ENCODE measurements at regions not wholly inside any gene's neighbourhood (a gene's known extent, or its start where the extent isn't known, plus 50 kb on each side); places are given as distances from the start of the nearest gene placed in this dataset.

- no peaks in the 10 kb centered on the region for H3K9me2 ChIP-seq
- POLR2A ChIA-PET, result no interaction called here
- no peak overlapping the region for H3K4me2 ChIP-seq
- H3K27me3 ChIP-seq (ENCODE audit: insufficient read depth), result no peaks in the 10 kb centered on the region
- H3K9me3 ChIP-seq, result no peaks in the 10 kb centered on the region
- no peaks in the 10 kb centered on the region for H3F3A ChIP-seq (replicated peaks; ENCODE audit: insufficient read depth)
- no peak overlapping the region for H2AFZ ChIP-seq (ENCODE audit: low read depth)
- H3K4me1 ChIP-seq (ENCODE audit: control insufficient read depth in 1 of 2, insufficient read depth in 2 of 2, low read depth in 1 of 2, low read length in 1 of 2), result no peaks in the 10 kb centered on the region; a peak in 1 of 4 replicates
- no peak overlapping the region for H3K27ac ChIP-seq (ENCODE audit: low read depth in 2 of 2, low read length in 1 of 2)
- CTCF ChIA-PET, result no interaction called here
- no peaks in the 10 kb centered on the region for H3K36me3 ChIP-seq (replicated peaks in 1 of 2; ENCODE audit: control insufficient read depth in 1 of 2, insufficient read depth in 2 of 2, low read length in 1 of 2)
- TF ChIP-seq, protein P1, sequence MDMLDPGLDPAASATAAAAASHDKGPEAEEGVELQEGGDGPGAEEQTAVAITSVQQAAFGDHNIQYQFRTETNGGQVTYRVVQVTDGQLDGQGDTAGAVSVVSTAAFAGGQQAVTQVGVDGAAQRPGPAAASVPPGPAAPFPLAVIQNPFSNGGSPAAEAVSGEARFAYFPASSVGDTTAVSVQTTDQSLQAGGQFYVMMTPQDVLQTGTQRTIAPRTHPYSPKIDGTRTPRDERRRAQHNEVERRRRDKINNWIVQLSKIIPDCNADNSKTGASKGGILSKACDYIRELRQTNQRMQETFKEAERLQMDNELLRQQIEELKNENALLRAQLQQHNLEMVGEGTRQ (IDR thresholded peaks at IDR 0.05; ENCODE audit: borderline replicate concordance, low read depth, low read length), result no peak
- TF ChIP-seq CTCF (IDR thresholded peaks at IDR 0.05) (no peak), TEAD4 (IDR thresholded peaks at IDR 0.05; ENCODE audit: borderline replicate concordance, insufficient read depth) (no peak), RXRA (IDR thresholded peaks at IDR 0.05; ENCODE audit: borderline replicate concordance, low read depth) (no peak), MEF2A (IDR thresholded peaks at IDR 0.05; ENCODE audit: borderline replicate concordance, low read depth) (no peak), RAD21 (IDR thresholded peaks at IDR 0.05; ENCODE audit: low read length) (no peak), TCF12 (IDR thresholded peaks at IDR 0.05) (no peak), EP300 (IDR thresholded peaks at IDR 0.05; ENCODE audit: borderline replicate concordance in 1 of 2, low read depth in 1 of 2, low read length in 1 of 2) (no peak), EZH2phosphoT487 (IDR thresholded peaks at IDR 0.05; ENCODE audit: borderline replicate concordance, low read depth) (no peak), MXI1 (IDR thresholded peaks at IDR 0.05; ENCODE audit: low read depth, low read length) (no peak), GATA2 (CRISPR knock-in tag; IDR thresholded peaks at IDR 0.05) (no peak), NFIC (IDR thresholded peaks at IDR 0.05; ENCODE audit: borderline replicate concordance) (no peak), FOSL2 (IDR thresholded peaks at IDR 0.05; ENCODE audit: borderline replicate concordance, low read depth) (no peak), GABPA (IDR thresholded peaks at IDR 0.05; ENCODE audit: low read depth) (no peak), FOXJ3 (CRISPR knock-in tag; IDR thresholded peaks at IDR 0.05) (no peak)
- TF ChIP-seq, protein P2, sequence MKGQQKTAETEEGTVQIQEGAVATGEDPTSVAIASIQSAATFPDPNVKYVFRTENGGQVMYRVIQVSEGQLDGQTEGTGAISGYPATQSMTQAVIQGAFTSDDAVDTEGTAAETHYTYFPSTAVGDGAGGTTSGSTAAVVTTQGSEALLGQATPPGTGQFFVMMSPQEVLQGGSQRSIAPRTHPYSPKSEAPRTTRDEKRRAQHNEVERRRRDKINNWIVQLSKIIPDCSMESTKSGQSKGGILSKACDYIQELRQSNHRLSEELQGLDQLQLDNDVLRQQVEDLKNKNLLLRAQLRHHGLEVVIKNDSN (IDR thresholded peaks at IDR 0.05; ENCODE audit: borderline replicate concordance, low read depth), result no peak
- TF ChIP-seq, protein P3, sequence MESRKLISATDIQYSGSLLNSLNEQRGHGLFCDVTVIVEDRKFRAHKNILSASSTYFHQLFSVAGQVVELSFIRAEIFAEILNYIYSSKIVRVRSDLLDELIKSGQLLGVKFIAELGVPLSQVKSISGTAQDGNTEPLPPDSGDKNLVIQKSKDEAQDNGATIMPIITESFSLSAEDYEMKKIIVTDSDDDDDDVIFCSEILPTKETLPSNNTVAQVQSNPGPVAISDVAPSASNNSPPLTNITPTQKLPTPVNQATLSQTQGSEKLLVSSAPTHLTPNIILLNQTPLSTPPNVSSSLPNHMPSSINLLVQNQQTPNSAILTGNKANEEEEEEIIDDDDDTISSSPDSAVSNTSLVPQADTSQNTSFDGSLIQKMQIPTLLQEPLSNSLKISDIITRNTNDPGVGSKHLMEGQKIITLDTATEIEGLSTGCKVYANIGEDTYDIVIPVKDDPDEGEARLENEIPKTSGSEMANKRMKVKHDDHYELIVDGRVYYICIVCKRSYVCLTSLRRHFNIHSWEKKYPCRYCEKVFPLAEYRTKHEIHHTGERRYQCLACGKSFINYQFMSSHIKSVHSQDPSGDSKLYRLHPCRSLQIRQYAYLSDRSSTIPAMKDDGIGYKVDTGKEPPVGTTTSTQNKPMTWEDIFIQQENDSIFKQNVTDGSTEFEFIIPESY (IDR thresholded peaks at IDR 0.05; ENCODE audit: borderline replicate concordance, low read depth), result no peak
- TF ChIP-seq, protein P4, sequence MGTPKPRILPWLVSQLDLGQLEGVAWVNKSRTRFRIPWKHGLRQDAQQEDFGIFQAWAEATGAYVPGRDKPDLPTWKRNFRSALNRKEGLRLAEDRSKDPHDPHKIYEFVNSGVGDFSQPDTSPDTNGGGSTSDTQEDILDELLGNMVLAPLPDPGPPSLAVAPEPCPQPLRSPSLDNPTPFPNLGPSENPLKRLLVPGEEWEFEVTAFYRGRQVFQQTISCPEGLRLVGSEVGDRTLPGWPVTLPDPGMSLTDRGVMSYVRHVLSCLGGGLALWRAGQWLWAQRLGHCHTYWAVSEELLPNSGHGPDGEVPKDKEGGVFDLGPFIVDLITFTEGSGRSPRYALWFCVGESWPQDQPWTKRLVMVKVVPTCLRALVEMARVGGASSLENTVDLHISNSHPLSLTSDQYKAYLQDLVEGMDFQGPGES (IDR thresholded peaks at IDR 0.05; ENCODE audit: low read depth, low read length), result no peak
- TF ChIP-seq, protein P5, sequence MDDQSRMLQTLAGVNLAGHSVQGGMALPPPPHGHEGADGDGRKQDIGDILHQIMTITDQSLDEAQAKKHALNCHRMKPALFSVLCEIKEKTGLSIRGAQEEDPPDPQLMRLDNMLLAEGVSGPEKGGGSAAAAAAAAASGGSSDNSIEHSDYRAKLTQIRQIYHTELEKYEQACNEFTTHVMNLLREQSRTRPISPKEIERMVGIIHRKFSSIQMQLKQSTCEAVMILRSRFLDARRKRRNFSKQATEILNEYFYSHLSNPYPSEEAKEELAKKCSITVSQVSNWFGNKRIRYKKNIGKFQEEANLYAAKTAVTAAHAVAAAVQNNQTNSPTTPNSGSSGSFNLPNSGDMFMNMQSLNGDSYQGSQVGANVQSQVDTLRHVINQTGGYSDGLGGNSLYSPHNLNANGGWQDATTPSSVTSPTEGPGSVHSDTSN (IDR thresholded peaks at IDR 0.05), result no peak
- no peaks in the 10 kb centered on the region for H4K20me1 ChIP-seq (ENCODE audit: insufficient read depth)
- 68% methylated on average over 1 of the region's 1 CpG for WGBS (ENCODE audit: low lambda C conversion rate)
- no peak for DNase-seq
- H3K79me2 ChIP-seq (ENCODE audit: insufficient read depth), result no peaks in the 10 kb centered on the region
- no peak overlapping the region for H3K4me3 ChIP-seq (ENCODE audit: low read depth in 2 of 2, low read length in 1 of 2)
- H3K9ac ChIP-seq, result no peak overlapping the region
These were observed 375.5 kb upstream of the KLHL1 start for GRCh38 chr13:70483599-70484276.
